ENCODE measurements at regions not wholly inside any gene's neighbourhood (a gene's known extent, or its start where the extent isn't known, plus 50 kb on each side); places are given as distances from the start of the nearest gene placed in this dataset.

DNA sequence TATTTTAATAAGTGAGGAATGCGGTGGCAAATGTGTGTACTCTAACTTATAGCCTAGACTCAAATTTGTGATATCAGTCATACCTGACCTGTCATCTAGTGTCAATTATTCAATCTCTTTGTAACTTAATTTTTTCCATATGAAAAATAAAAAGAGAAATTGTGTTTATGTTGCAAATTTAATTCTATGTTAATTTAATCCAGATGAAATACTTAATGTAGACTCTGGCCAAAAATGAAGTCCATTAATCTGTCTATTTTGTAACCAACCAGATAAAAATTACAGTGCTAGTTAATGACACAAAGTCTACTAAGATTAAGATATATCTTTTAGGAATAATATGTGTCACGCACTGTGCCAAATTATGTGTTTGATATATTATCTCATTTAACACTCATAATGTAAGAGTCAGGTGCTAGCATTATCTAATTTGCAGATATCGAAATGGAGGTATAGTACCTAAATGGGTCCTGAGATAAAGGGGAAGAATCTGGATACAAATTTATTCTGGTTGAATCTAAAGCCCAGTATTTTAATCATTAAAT lies 712.1 kb downstream of the KCTD16 start:
- no peaks in the 10 kb centered on the region for H3K36me3 ChIP-seq
- H3K27ac ChIP-seq, result no peak overlapping the region
- H3K27me3 ChIP-seq, result no peaks in the 10 kb centered on the region
- TF ChIP-seq, protein P1, sequence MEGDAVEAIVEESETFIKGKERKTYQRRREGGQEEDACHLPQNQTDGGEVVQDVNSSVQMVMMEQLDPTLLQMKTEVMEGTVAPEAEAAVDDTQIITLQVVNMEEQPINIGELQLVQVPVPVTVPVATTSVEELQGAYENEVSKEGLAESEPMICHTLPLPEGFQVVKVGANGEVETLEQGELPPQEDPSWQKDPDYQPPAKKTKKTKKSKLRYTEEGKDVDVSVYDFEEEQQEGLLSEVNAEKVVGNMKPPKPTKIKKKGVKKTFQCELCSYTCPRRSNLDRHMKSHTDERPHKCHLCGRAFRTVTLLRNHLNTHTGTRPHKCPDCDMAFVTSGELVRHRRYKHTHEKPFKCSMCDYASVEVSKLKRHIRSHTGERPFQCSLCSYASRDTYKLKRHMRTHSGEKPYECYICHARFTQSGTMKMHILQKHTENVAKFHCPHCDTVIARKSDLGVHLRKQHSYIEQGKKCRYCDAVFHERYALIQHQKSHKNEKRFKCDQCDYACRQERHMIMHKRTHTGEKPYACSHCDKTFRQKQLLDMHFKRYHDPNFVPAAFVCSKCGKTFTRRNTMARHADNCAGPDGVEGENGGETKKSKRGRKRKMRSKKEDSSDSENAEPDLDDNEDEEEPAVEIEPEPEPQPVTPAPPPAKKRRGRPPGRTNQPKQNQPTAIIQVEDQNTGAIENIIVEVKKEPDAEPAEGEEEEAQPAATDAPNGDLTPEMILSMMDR (IDR thresholded peaks at IDR 0.05), result no peak
- TF ChIP-seq POLR2A (IDR thresholded peaks at IDR 0.05), result no peak
- WGBS, 2 donors, result 76 to 84% methylated on average over 3 of the region's 3 CpGs
- no peak for DNase-seq
- intact Hi-C loops (cut with DNase I), result no loop called here
- H3K9me3 ChIP-seq, result no peaks in the 10 kb centered on the region
- no peak overlapping the region for H3K4me3 ChIP-seq
- no peaks in the 10 kb centered on the region for H3K4me1 ChIP-seq

DNA sequence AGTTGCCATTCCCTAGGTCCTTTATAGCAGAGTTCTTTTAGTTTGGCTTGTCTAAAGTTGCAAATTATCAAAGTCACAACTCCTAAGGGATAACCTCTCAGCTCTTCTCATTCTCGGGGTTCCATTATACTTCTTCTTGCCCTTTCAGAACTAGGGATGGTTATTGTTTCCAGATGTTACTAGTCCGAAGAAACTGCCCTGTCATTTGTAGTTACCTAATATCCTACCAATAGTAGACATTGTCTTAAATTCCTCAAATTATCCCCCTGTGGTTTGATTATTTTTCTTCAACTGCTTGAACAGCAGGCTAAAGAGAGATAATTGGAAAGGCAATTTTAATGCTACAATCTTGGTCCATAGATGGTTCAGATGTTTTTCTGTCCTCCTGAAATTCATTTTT lies 709.8 kb downstream of the KCTD16 start:
- Histone ChIP-seq H3K4me1 (no peaks in the 10 kb centered on the region), H3K9me3 (no peaks in the 10 kb centered on the region), H3K4me3 (no peak overlapping the region), H3K27ac (no peak overlapping the region), H3K36me3 (no peaks in the 10 kb centered on the region), H3K27me3 (no peaks in the 10 kb centered on the region)
- no peak for TF ChIP-seq POLR2A (IDR thresholded peaks at IDR 0.05)
- TF ChIP-seq, protein P1 (IDR thresholded peaks at IDR 0.05), result no peak
- no peak for DNase-seq
- 45 to 49% methylated on average over 2 of the region's 2 CpGs for WGBS, 2 donors
- intact Hi-C loops (cut with DNase I), result no loop called here

DNA sequence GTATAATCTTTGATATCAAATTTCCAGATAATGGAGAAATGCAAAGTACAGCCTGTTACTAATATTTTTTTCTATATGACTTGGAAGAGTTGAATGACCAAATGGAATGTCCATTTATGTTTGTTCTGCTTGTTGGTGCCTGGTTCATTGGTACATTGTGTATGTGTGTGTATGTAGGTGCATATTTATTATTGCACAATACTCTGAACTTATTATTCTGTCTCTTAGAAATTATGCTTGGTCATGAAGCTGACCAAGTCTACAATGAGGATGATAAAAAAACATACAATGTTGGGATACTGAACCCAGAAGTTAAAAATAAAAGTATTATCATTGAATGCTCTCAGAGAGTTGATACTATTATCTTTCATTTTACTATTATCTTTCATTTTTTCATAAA lies 706.3 kb downstream of the KCTD16 start:
- Histone ChIP-seq H3K9me3 (no peaks in the 10 kb centered on the region), H3K27me3 (no peaks in the 10 kb centered on the region), H3K36me3 (no peaks in the 10 kb centered on the region), H3K27ac (no peak overlapping the region), H3K4me3 (no peak overlapping the region), H3K4me1 (no peaks in the 10 kb centered on the region)
- intact Hi-C loops (cut with DNase I), result no loop called here
- DNase-seq, result no peak
- no peak for TF ChIP-seq POLR2A (IDR thresholded peaks at IDR 0.05)
- TF ChIP-seq, protein P1 (IDR thresholded peaks at IDR 0.05), result no peak

DNA sequence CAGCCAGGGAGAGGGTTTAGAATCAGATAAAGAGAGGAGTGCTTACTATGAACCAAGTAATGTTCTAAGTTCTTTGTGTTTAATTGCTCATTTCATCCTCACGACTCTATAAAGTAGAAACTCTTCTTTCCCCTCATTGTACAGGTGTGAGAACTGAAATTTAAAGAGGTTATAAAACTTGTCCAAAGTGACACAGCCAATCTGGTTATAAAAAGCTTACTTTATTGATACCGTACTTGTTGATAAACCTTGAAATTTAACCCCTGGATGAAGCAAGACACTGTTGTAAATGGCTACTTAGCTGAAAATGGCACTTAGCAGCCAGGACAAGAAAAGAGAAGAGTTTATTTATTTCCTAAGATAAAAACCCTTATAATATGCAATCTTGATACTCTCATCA lies 702.4 kb downstream of the KCTD16 start:
- no peak overlapping the region for H3K27ac ChIP-seq
- H3K4me1 ChIP-seq, result no peaks in the 10 kb centered on the region
- TF ChIP-seq, protein P1 (IDR thresholded peaks at IDR 0.05), result no peak
- TF ChIP-seq POLR2A (IDR thresholded peaks at IDR 0.05), result no peak
- H3K27me3 ChIP-seq, result no peaks in the 10 kb centered on the region
- no peaks in the 10 kb centered on the region for H3K36me3 ChIP-seq
- intact Hi-C loops (cut with DNase I), result no loop called here
- WGBS, 2 donors, result 43 to 54% methylated on average over 2 of the region's 2 CpGs
- no peaks in the 10 kb centered on the region for H3K9me3 ChIP-seq
- no peak for DNase-seq
- H3K4me3 ChIP-seq, result no peak overlapping the region

DNA sequence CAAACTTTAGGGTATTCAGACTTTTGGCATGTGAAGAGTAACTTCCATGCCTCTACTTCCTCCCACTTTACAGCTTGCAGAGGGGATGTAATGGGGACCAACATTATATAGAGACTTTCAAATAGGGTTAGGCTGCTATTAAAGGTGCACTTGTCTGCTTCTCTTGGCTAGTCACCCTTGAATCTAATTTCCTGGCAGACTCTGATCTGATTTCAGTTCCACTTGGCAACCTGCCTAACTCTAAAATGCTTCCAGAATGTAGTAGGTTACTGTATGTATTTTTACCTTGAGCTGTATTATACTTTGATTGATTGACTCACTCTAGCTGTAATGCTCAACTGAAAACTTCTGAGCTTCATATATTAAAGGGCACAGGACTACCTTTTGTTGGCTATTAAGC lies 693.4 kb downstream of the KCTD16 start:
- no peaks in the 10 kb centered on the region for H3K9me3 ChIP-seq
- H3K4me1 ChIP-seq, result no peaks in the 10 kb centered on the region
- no peaks in the 10 kb centered on the region for H3K27me3 ChIP-seq
- no peak for DNase-seq
- no peak overlapping the region for H3K4me3 ChIP-seq
- intact Hi-C loops (cut with DNase I), result no loop called here
- no peaks in the 10 kb centered on the region for H3K36me3 ChIP-seq
- no peak overlapping the region for H3K27ac ChIP-seq
- TF ChIP-seq POLR2A (IDR thresholded peaks at IDR 0.05), result no peak
- TF ChIP-seq, protein P1 (IDR thresholded peaks at IDR 0.05), result no peak

All from esophagus squamous epithelium (tissue), 5 donors.